ENCODE measurements at regions not wholly inside any gene's neighbourhood (a gene's known extent, or its start where the extent isn't known, plus 50 kb on each side); places are given as distances from the start of the nearest gene placed in this dataset.

DNA sequence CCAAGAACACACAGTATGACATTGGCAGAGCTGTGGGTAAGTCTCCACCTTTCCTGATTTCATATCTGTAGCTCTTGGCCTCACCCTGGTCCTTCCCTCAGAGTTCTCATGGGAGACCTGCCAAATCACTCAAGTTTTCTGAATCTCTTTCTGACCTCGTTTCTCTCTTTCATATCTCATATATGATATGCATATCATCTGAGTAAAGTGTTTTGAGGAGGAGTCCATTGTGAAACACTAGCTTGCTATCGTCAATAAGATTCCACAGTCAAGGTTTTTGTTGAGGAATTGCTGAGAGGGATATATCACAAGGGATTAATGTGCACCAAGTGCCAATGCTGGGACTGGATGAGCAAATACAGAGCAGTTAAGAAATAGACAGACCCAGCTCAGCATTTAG, 739.2 kb downstream of the BRINP1 start (continued):
- TF ChIP-seq GATAD2B (conservative IDR thresholded peaks at IDR 0.05; ENCODE audit: low read depth) (no peak), BCL11A (IDR thresholded peaks at IDR 0.05; ENCODE audit: low read depth, low read length) (no peak), ZBED1 (IDR thresholded peaks at IDR 0.05; ENCODE audit: borderline replicate concordance) (no peak), SMAD1 (IDR thresholded peaks at IDR 0.05; ENCODE audit: low read depth, partially characterized antibody) (no peak), HCFC1 (IDR thresholded peaks at IDR 0.05; ENCODE audit: low read length) (no peak)

DNA sequence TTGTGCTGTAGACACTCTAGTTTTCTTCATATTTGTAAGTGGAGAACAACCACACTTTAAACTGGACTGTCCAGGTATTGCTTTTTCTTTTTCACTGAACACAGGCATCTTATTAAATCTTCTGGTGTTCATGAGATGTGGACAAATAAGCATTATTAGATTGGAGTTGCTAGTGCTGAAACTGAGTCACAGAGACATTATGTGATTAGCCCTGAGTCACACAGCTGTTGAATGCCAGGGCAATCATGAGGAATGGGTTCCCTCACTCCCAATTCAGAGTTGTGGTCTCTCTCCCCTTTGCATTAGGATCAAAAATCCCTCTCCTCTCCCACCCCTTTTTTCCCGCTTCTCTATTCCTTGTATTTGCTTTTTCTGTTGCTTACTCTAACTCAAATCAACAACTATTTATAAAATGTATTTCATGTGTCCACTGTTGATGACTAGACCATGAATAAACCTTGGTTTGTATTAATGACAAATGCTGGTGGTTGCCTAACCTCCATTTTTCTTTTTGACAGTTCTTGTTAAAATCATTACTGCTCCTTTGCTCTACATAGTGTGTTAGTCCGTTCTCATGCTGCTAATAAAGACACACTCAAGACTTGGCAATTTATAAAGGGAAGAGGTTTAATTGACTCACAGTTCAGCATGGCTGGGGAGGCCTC, 738.2 kb downstream of the BRINP1 start:
- ChIA-PET SMC1A (ENCODE audit: uncharacterized antibody, unreplicated experiment) (no interaction called here), CTCF (no interaction called here), POLR2A (no interaction called here), RAD21 (ENCODE audit: unreplicated experiment) (no interaction called here)
- no peaks in the 10 kb centered on the region for H3K9me3 ChIP-seq (replicated peaks; ENCODE audit: control insufficient read depth, insufficient read depth, low read length)
- WGBS (ENCODE audit: insufficient coverage, insufficient replicate concordance, low lambda C conversion rate, missing lambda C conversion rate): 19% methylated on average over 2 of the region's 2 CpGs
- ATAC-seq (no peak), FAIRE-seq (no peak), DNase-seq (ENCODE audit: low read depth, low spot score) (no peak)
- no peaks in the 10 kb centered on the region for H3K4me1 ChIP-seq (ENCODE audit: control insufficient read depth, insufficient read depth, low read length)
- no peaks in the 10 kb centered on the region for H4K20me1 ChIP-seq (ENCODE audit: control insufficient read depth, insufficient read depth)
- TF ChIP-seq NFXL1 (IDR thresholded peaks at IDR 0.05; ENCODE audit: borderline replicate concordance): no peak
- TF ChIP-seq, protein P1, sequence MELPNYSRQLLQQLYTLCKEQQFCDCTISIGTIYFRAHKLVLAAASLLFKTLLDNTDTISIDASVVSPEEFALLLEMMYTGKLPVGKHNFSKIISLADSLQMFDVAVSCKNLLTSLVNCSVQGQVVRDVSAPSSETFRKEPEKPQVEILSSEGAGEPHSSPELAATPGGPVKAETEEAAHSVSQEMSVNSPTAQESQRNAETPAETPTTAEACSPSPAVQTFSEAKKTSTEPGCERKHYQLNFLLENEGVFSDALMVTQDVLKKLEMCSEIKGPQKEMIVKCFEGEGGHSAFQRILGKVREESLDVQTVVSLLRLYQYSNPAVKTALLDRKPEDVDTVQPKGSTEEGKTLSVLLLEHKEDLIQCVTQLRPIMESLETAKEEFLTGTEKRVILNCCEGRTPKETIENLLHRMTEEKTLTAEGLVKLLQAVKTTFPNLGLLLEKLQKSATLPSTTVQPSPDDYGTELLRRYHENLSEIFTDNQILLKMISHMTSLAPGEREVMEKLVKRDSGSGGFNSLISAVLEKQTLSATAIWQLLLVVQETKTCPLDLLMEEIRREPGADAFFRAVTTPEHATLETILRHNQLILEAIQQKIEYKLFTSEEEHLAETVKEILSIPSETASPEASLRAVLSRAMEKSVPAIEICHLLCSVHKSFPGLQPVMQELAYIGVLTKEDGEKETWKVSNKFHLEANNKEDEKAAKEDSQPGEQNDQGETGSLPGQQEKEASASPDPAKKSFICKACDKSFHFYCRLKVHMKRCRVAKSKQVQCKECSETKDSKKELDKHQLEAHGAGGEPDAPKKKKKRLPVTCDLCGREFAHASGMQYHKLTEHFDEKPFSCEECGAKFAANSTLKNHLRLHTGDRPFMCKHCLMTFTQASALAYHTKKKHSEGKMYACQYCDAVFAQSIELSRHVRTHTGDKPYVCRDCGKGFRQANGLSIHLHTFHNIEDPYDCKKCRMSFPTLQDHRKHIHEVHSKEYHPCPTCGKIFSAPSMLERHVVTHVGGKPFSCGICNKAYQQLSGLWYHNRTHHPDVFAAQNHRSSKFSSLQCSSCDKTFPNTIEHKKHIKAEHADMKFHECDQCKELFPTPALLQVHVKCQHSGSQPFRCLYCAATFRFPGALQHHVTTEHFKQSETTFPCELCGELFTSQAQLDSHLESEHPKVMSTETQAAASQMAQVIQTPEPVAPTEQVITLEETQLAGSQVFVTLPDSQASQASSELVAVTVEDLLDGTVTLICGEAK (IDR thresholded peaks at IDR 0.05; ENCODE audit: borderline replicate concordance): no peak
- no peak for TF ChIP-seq TCF12 (IDR thresholded peaks at IDR 0.05; ENCODE audit: low read depth, low read length)
- no peak for TF ChIP-seq KDM1A (IDR thresholded peaks at IDR 0.05; ENCODE audit: borderline replicate concordance)
- no peak for TF ChIP-seq SREBF1 (IDR thresholded peaks at IDR 0.05; ENCODE audit: low read length)
- TF ChIP-seq TAF1 (IDR thresholded peaks at IDR 0.05; ENCODE audit: borderline replicate concordance, low read depth, low read length): no peak
- no peak for TF ChIP-seq MYC (IDR thresholded peaks at IDR 0.05; ENCODE audit: insufficient read depth, insufficient read length, insufficient replicate concordance, low read length, severe bottlenecking)
- TF ChIP-seq FOS (IDR thresholded peaks at IDR 0.05; ENCODE audit: borderline replicate concordance, extremely low read depth, insufficient read length): no peak
- TF ChIP-seq EZH2 (IDR thresholded peaks at IDR 0.05; ENCODE audit: borderline replicate concordance, control insufficient read depth, low read depth, low read length): no peak
- TF ChIP-seq, protein P2, sequence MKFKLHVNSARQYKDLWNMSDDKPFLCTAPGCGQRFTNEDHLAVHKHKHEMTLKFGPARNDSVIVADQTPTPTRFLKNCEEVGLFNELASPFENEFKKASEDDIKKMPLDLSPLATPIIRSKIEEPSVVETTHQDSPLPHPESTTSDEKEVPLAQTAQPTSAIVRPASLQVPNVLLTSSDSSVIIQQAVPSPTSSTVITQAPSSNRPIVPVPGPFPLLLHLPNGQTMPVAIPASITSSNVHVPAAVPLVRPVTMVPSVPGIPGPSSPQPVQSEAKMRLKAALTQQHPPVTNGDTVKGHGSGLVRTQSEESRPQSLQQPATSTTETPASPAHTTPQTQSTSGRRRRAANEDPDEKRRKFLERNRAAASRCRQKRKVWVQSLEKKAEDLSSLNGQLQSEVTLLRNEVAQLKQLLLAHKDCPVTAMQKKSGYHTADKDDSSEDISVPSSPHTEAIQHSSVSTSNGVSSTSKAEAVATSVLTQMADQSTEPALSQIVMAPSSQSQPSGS (IDR thresholded peaks at IDR 0.05; ENCODE audit: low read length): no peak
- H3K4me3 ChIP-seq: no peak overlapping the region
- no peak overlapping the region for H3K4me2 ChIP-seq (ENCODE audit: control insufficient read depth, insufficient read depth)
- no TSS peak for BruUV-seq (replicated peaks)
- H3K36me3 ChIP-seq (ENCODE audit: control insufficient read depth in 2 of 2, insufficient read depth in 2 of 2, low read length in 1 of 2): no peaks in the 10 kb centered on the region
- H3K27ac ChIP-seq (ENCODE audit: control insufficient read depth, insufficient read depth): no peak overlapping the region
- intact Hi-C loops (cut with micrococcal nuclease; ENCODE audit: unreplicated experiment): no loop called here
- in situ Hi-C loops (cut with MboI): no loop called here
- no peaks in the 10 kb centered on the region for H3K79me2 ChIP-seq (ENCODE audit: control insufficient read depth, insufficient read depth, low read length)
- H3K9ac ChIP-seq (ENCODE audit: control insufficient read depth, insufficient read depth, low read length): no peak overlapping the region
- H2AFZ ChIP-seq (ENCODE audit: control insufficient read depth, low read depth, low read length): no peak overlapping the region
- H3K27me3 ChIP-seq (replicated peaks in 1 of 2; ENCODE audit: control insufficient read depth in 2 of 2, insufficient read depth in 2 of 2, low read length in 1 of 2): no peaks in the 10 kb centered on the region

All from GM12878 (cell line).